ENCODE measurements at regions not wholly inside any gene's neighbourhood (a gene's known extent, or its start where the extent isn't known, plus 50 kb on each side); places are given as distances from the start of the nearest gene placed in this dataset.

GRCh38 chr6:141267420-141267819 lies 865.3 kb upstream of the GJE1 start:
- Histone ChIP-seq H3K4me3 (ENCODE audit: low read depth, low read length, poor library complexity, severe bottlenecking) (no peak overlapping the region), H3K27ac (ENCODE audit: low read depth, low read length, poor library complexity, severe bottlenecking) (no peak overlapping the region), H3K36me3 (ENCODE audit: insufficient read depth, low read length, poor library complexity, severe bottlenecking) (no peaks in the 10 kb centered on the region), H3K9me3 (ENCODE audit: low read depth, low read length, poor library complexity, severe bottlenecking) (no peaks in the 10 kb centered on the region), H3K27me3 (replicated peaks; ENCODE audit: insufficient read depth, low read depth, low read length, poor library complexity) (no peaks in the 10 kb centered on the region), H3K4me1 (ENCODE audit: insufficient read depth, low read length, poor library complexity, severe bottlenecking) (peaks cover 5% of the 10 kb centered on the region)
- no peak for TF ChIP-seq EZH2 (IDR thresholded peaks at IDR 0.05; ENCODE audit: borderline replicate concordance, low read depth, low read length, poor library complexity, severe bottlenecking)
- TF ChIP-seq, protein P1, sequence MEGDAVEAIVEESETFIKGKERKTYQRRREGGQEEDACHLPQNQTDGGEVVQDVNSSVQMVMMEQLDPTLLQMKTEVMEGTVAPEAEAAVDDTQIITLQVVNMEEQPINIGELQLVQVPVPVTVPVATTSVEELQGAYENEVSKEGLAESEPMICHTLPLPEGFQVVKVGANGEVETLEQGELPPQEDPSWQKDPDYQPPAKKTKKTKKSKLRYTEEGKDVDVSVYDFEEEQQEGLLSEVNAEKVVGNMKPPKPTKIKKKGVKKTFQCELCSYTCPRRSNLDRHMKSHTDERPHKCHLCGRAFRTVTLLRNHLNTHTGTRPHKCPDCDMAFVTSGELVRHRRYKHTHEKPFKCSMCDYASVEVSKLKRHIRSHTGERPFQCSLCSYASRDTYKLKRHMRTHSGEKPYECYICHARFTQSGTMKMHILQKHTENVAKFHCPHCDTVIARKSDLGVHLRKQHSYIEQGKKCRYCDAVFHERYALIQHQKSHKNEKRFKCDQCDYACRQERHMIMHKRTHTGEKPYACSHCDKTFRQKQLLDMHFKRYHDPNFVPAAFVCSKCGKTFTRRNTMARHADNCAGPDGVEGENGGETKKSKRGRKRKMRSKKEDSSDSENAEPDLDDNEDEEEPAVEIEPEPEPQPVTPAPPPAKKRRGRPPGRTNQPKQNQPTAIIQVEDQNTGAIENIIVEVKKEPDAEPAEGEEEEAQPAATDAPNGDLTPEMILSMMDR (conservative IDR thresholded peaks at IDR 0.05; ENCODE audit: low read depth, low read length) = no peak
- no peak for DNase-seq (ENCODE audit: low spot score)
- no TSS peak for BruUV-seq (replicated peaks)
- intact Hi-C loops (cut with micrococcal nuclease; ENCODE audit: unreplicated experiment) = no loop called here
- ChIA-PET CTCF (no interaction called here), POLR2A (ENCODE audit: low non-redundant PET) (no interaction called here)

DNA sequence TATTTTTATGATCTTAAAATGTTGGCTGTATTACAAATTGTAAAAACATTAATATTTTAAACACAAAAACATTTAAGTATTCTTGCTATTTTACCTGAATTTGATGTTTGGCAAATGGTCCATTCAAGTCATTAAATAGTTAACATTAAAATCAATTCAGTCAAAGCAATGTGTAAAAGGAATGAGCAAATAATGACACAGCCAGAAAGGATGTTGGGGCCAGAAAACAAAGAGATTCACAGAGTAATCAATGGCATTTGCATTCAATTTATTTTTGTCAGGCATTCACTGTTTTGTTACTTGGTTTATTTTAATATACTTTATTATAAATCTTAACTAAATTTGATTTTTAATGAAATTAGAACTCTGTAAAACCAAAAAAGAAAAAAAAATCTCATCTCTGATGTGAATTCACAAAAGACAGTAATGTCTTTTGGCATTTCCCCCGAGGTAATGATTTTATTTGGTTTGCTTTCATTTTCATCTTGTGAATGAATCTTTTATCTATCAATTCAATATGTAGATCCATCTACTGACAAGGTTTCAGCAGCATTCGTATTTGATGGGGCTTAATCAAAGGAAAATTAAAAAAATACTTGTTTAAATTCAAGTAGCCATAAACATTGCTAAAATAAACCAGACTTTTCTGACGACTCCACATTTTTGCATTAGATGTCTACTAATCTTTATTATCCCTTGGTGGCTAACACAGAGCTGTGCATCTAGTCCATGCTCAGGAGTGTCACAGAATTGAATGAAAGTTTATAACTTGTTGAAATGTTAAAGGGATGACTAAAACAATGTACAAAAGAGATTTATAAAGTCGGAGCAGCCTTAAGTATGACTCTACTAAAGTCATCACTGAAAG lies 866.7 kb upstream of the GJE1 start:
- no peaks in the 10 kb centered on the region for H3K9me3 ChIP-seq (ENCODE audit: low read depth, low read length, poor library complexity, severe bottlenecking)
- BruUV-seq (replicated peaks) = no TSS peak
- CTCF ChIA-PET = no interaction called here
- intact Hi-C loops (cut with micrococcal nuclease; ENCODE audit: unreplicated experiment) = no loop called here
- no peaks in the 10 kb centered on the region for H3K27me3 ChIP-seq (replicated peaks; ENCODE audit: insufficient read depth, low read depth, low read length, poor library complexity)
- no peak overlapping the region for H3K27ac ChIP-seq (ENCODE audit: low read depth, low read length, poor library complexity, severe bottlenecking)
- H3K36me3 ChIP-seq (ENCODE audit: insufficient read depth, low read length, poor library complexity, severe bottlenecking) = no peaks in the 10 kb centered on the region
- no peak for TF ChIP-seq EZH2 (IDR thresholded peaks at IDR 0.05; ENCODE audit: borderline replicate concordance, low read depth, low read length, poor library complexity, severe bottlenecking)
- TF ChIP-seq, protein P1 (conservative IDR thresholded peaks at IDR 0.05; ENCODE audit: low read depth, low read length) = no peak
- POLR2A ChIA-PET (ENCODE audit: low non-redundant PET) = no interaction called here
- peaks cover 5% of the 10 kb centered on the region for H3K4me1 ChIP-seq (ENCODE audit: insufficient read depth, low read length, poor library complexity, severe bottlenecking)
- H3K4me3 ChIP-seq (ENCODE audit: low read depth, low read length, poor library complexity, severe bottlenecking) = peak overlapping the region; percentile 35
- DNase-seq (ENCODE audit: low spot score) = peak; percentile 18

DNA sequence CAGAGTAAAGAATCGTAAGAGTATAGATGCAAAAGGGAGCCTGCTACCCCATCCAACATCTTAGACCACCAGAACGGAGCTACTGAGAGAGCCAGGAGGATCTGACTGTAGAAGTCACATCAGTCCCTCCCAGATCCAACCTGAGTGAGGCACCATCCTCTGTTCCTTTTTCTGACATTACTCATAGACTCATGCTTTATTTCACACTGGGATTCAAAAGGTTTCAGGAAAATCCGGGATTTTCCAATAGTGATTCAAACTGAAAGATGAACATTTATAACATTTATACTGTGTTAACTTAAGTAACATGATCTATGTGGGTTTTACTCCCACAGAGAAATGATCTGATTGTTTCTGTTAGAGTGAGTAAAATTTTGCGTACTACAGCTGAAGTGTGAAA lies 868.6 kb upstream of the GJE1 start:
- intact Hi-C loops (cut with micrococcal nuclease; ENCODE audit: unreplicated experiment) = no loop called here
- ChIA-PET POLR2A (ENCODE audit: low non-redundant PET) (no interaction called here), CTCF (no interaction called here)
- Histone ChIP-seq H3K36me3 (ENCODE audit: insufficient read depth, low read length, poor library complexity, severe bottlenecking) (no peaks in the 10 kb centered on the region), H3K27me3 (replicated peaks; ENCODE audit: insufficient read depth, low read depth, low read length, poor library complexity) (no peaks in the 10 kb centered on the region), H3K9me3 (ENCODE audit: low read depth, low read length, poor library complexity, severe bottlenecking) (no peaks in the 10 kb centered on the region), H3K27ac (ENCODE audit: low read depth, low read length, poor library complexity, severe bottlenecking) (no peak overlapping the region), H3K4me3 (ENCODE audit: low read depth, low read length, poor library complexity, severe bottlenecking) (no peak overlapping the region), H3K4me1 (ENCODE audit: insufficient read depth, low read length, poor library complexity, severe bottlenecking) (peaks cover 5% of the 10 kb centered on the region)
- no peak for DNase-seq (ENCODE audit: low spot score)
- BruUV-seq (replicated peaks) = no TSS peak
- TF ChIP-seq EZH2 (IDR thresholded peaks at IDR 0.05; ENCODE audit: borderline replicate concordance, low read depth, low read length, poor library complexity, severe bottlenecking) = no peak
- TF ChIP-seq, protein P1 (conservative IDR thresholded peaks at IDR 0.05; ENCODE audit: low read depth, low read length) = no peak

All from A673 (cell line).